ENCODE measurements at regions not wholly inside any gene's neighbourhood (a gene's known extent, or its start where the extent isn't known, plus 50 kb on each side); places are given as distances from the start of the nearest gene placed in this dataset.

DNA sequence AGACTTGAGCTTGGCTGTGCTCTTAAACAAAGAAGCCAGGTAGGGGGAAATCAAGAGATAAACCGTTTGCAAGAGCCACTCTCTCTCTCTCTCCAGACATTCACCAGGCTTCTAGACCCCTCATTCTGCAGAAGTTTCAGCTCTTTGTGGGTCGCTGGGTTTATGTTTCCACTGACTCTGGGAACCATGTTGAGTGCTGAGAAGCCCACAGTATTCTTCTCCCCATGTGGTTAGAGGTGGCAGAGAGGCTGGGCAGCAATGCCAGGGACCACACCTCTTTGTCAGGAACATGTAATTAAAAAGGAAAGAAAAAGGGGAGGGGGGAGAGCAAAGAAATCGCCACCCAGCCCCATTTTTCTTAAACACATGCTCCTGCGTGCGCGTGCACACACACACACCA lies 154.8 kb upstream of the SOX9 start:
- Histone ChIP-seq H3K4me1 (ENCODE audit: control insufficient read depth, insufficient read depth, low read length) (no peaks in the 10 kb centered on the region), H3K9me3 (ENCODE audit: control insufficient read depth, low read length) (no peaks in the 10 kb centered on the region), H3K4me3 (ENCODE audit: low read length) (no peak overlapping the region), H3K27me3 (ENCODE audit: control insufficient read depth, insufficient read depth) (no peaks in the 10 kb centered on the region), H3K27ac (ENCODE audit: low read length) (no peak overlapping the region)
- ATAC-seq (peak in 1 of 2 donors; percentile 18), DNase-seq (no peak)
- WGBS: 74% methylated on average over 6 of the region's 6 CpGs
- intact Hi-C loops (cut with DNase I): no loop called here

DNA sequence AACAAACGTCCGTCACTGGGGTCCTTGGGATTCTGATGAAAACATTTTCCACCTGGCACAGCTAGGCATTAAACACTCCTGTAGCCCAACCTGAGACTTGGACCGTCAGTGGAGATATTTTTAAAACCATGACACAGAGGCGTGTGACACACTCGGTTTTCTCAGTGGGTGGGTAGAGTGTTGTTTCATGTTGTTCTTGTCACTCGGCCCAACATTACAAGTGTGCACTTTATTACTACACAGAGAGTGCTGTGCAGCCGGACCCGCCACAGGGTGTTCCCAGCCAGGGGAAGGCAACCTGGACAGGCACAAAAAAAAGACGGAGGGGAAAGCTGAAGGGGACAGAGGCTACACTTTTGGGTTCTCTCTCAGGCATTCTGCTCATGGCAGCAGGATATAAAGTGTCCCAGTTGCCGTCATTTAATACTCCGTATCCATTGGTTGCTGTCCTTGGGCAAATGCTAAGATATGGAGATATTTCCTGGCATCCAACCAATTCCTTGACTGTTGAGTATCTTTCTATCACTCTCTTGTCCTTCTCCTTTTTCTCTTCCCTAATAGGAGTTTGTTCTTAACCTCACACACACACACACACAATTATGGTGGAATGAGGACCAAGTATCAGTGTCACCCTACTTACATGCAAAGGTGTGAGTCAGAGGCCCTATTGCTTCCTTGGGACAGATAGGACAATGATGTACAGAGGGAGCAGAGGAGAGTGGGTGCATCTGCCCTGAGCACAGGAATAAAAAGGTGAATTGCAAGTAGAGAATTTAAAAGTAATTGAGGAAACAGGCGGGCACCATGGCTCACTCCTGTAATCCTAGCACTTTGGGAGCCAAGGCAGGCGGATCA lies 154.1 kb upstream of the SOX9 start:
- ATAC-seq (peak; percentile 82 to 95), DNase-seq (peak in 2 of 3 donors; percentile 27 to 47)
- Histone ChIP-seq H3K27ac (ENCODE audit: low read length) (no peak overlapping the region), H3K9me3 (ENCODE audit: control insufficient read depth, low read length) (no peaks in the 10 kb centered on the region), H3K4me1 (ENCODE audit: control insufficient read depth, insufficient read depth, low read length) (no peaks in the 10 kb centered on the region), H3K27me3 (ENCODE audit: control insufficient read depth, insufficient read depth) (no peaks in the 10 kb centered on the region), H3K4me3 (ENCODE audit: low read length) (no peak overlapping the region)
- intact Hi-C loops (cut with DNase I): no loop called here
- WGBS: 66% methylated on average over 13 of the region's 13 CpGs

DNA sequence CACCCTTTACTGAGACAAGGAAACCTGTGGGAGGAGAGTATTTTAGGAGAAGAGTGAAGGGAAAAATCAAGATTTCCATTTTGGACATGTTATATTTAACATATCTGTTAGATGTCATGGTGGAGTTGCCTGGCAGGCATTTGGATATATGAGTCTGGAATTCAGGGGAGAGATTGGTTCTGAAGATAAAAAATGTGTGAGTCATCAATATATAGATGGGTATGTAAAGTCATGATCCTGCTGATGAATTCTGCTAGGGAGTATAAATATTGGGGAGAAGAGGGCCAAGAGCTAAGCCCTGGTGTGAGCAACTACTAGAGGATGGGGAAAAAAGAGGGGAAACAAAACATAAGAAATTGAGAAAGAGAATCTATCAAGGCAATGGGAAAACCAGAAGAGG lies 151.3 kb upstream of the SOX9 start:
- Histone ChIP-seq H3K4me3 (ENCODE audit: low read length) (no peak overlapping the region), H3K27ac (ENCODE audit: low read length) (no peak overlapping the region), H3K9me3 (ENCODE audit: control insufficient read depth, low read length) (no peaks in the 10 kb centered on the region), H3K4me1 (ENCODE audit: control insufficient read depth, insufficient read depth, low read length) (no peaks in the 10 kb centered on the region), H3K27me3 (ENCODE audit: control insufficient read depth, insufficient read depth) (no peaks in the 10 kb centered on the region)
- DNase-seq (no peak), ATAC-seq (no peak)
- intact Hi-C loops (cut with DNase I): no loop called here

- H3K4me3 ChIP-seq (ENCODE audit: low read length): no peak overlapping the region
- ATAC-seq: no peak
- no peak for DNase-seq
- WGBS: 88% methylated on average over 1 of the region's 1 CpG
- H3K27me3 ChIP-seq (ENCODE audit: control insufficient read depth, insufficient read depth): no peaks in the 10 kb centered on the region
- H3K4me1 ChIP-seq (ENCODE audit: control insufficient read depth, insufficient read depth, low read length): no peaks in the 10 kb centered on the region
- no peak overlapping the region for H3K27ac ChIP-seq (ENCODE audit: low read length)
- intact Hi-C loops (cut with DNase I): no loop called here
- H3K9me3 ChIP-seq (ENCODE audit: control insufficient read depth, low read length): no peaks in the 10 kb centered on the region
Observed at GRCh38 chr17:71970312-71970711, 150.5 kb upstream of the SOX9 start.

DNA sequence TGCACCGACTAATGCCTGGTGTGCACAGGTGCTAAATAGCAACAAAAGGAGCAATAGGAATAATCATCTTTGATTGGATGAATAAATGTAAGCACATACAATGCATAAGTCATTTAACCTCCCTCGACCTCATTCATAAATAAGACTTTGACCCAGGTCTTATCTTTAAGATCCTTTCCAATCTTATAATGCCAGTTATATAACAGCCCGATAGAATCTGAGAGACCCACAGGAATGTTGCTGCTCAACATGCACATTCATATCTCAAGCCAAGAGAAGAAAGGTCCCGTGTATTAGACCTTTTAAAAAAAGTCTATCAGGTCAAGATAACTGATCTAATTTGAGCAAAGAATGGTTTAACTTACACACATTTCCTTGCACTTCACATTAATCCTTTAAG lies 146.8 kb upstream of the SOX9 start:
- Histone ChIP-seq H3K4me1 (ENCODE audit: control insufficient read depth, insufficient read depth, low read length) (no peaks in the 10 kb centered on the region), H3K27ac (ENCODE audit: low read length) (no peak overlapping the region)
- intact Hi-C loops (cut with DNase I): no loop called here

DNA sequence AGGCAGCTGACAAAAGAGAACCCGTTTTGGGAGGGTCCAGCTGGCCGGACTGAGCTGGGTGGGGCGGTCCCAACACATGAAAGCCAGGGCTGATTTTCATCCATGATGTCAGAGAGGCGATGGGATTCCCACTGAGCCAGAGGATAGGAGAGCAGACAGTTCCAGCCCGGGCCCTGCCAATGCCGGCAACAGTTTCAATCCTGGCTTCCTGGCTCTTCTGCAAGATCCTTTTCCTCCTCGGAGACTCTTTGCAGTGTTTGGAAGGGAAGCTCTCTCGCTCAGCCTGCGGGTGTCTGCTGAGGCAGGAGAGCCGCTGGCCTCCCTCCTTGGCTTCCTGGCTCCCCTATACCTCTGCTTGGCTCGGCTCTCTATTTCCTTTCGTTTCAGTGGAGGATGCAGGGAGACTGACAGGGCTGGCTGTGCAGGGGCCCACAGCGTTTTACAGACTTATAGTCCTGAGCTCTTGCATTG lies 145.5 kb upstream of the SOX9 start:
- DNase-seq (peak; percentile 86 to 90 (median 89)), ATAC-seq (peak; percentile 93 to 96)
- intact Hi-C loops (cut with DNase I): no loop called here
- H3K4me1 ChIP-seq (ENCODE audit: control insufficient read depth, insufficient read depth, low read length): no peaks in the 10 kb centered on the region
- WGBS: 17% methylated on average over 13 of the region's 13 CpGs
- peak overlapping the region; percentile 93 for H3K27ac ChIP-seq (ENCODE audit: low read length)
- H3K4me3 ChIP-seq (ENCODE audit: low read length): peak overlapping the region; percentile 46
- H3K27me3 ChIP-seq (ENCODE audit: control insufficient read depth, insufficient read depth): no peaks in the 10 kb centered on the region
- no peaks in the 10 kb centered on the region for H3K9me3 ChIP-seq (ENCODE audit: control insufficient read depth, low read length)

More for the DNA sequence above, 146.8 kb upstream of the SOX9 start:
- Histone ChIP-seq H3K27me3 (ENCODE audit: control insufficient read depth, insufficient read depth) (no peaks in the 10 kb centered on the region), H3K9me3 (ENCODE audit: control insufficient read depth, low read length) (no peaks in the 10 kb centered on the region), H3K4me3 (ENCODE audit: low read length) (no peak overlapping the region)
- ATAC-seq (no peak), DNase-seq (no peak)
- 89% methylated on average over 4 of the region's 4 CpGs for WGBS

DNA sequence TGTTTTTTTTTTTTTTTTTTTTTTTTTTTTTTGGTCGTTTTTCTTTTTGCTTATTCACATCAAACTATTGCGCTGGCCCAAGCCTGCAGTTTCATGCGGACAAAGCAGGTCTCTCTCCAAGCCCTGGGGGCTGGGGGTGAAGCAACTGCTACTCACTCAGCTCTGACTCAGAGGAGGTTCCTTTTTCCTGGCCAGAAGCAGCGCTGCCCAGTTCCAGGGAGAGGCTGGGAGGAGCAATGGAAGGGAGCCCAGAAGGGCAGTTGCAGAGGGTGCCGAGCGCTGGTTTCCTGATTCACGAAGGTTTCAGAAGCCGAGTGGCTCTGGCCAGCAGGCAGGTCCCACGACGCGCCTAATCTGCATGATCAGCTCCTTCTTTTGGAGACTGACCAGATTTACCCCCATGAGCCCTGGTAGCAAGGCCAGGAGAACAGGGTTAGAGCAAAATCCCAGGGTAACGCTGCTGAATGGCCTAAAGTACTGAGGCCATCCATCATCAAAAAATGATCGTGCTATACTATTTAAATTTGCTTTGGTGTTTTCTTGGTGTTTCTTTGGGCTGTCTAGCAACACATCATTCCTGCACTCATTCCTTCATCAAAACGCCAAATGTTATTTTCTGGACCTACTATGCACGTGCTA lies 144.7 kb upstream of the SOX9 start:
- no peaks in the 10 kb centered on the region for H3K27me3 ChIP-seq (ENCODE audit: control insufficient read depth, insufficient read depth)
- WGBS: 34% methylated on average over 15 of the region's 15 CpGs
- DNase-seq: peak; percentile 93 to 95 (median 93)
- H3K4me1 ChIP-seq (ENCODE audit: control insufficient read depth, insufficient read depth, low read length): no peaks in the 10 kb centered on the region
- no peak overlapping the region for H3K27ac ChIP-seq (ENCODE audit: low read length)
- H3K9me3 ChIP-seq (ENCODE audit: control insufficient read depth, low read length): no peaks in the 10 kb centered on the region
- no peak overlapping the region for H3K4me3 ChIP-seq (ENCODE audit: low read length)
- ATAC-seq: peak; percentile 98 to 99
- intact Hi-C loops (cut with DNase I): no loop called here

DNA sequence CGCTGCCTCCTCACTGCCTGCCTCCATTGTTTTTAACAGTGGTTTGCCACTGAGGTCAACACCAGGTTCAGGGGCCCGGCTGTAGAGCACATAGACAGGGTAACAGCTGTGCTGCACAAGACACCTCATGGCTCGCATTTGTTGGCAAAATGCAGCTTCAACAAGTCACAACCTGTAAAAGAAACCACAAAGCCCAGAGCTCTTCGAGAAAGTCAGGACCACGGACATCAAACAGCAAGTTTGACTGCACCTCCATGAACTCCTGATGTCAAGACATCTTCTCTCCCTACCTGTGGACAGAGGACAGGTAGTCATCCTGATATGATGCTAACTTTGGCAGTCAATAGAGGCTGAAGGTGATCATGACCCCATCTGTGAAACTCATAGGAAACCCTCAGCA lies 142.4 kb upstream of the SOX9 start:
- 72% methylated on average over 5 of the region's 5 CpGs for WGBS
- H3K4me1 ChIP-seq (ENCODE audit: control insufficient read depth, insufficient read depth, low read length): no peaks in the 10 kb centered on the region
- intact Hi-C loops (cut with DNase I): no loop called here
- H3K27me3 ChIP-seq (ENCODE audit: control insufficient read depth, insufficient read depth): no peaks in the 10 kb centered on the region
- DNase-seq (no peak), ATAC-seq (no peak)
- H3K27ac ChIP-seq (ENCODE audit: low read length): no peak overlapping the region
- no peaks in the 10 kb centered on the region for H3K9me3 ChIP-seq (ENCODE audit: control insufficient read depth, low read length)
- H3K4me3 ChIP-seq (ENCODE audit: low read length): no peak overlapping the region

DNA sequence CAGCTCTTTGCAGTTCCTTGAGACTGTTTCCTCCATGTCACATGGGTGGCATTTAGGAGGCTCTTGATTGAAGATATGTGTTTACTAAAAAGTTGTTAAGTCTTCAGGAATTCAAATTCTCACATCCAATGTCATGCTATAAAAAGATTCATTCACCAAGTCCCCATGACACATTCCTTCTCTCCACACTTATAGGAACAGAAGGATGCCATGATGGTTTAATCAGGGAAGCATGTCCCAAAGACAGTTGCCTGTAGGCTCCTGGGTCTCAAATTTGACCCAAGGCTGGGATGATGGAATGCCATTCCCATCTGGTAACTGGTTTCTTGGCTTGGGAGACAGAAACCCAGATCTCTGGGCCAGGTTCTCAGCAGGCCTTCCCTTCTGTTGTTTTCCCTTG lies 140.6 kb upstream of the SOX9 start:
- H3K4me1 ChIP-seq (ENCODE audit: control insufficient read depth, insufficient read depth, low read length): no peaks in the 10 kb centered on the region
- H3K27ac ChIP-seq (ENCODE audit: low read length): no peak overlapping the region
- no peak for DNase-seq
- ATAC-seq: no peak
- no peaks in the 10 kb centered on the region for H3K9me3 ChIP-seq (ENCODE audit: control insufficient read depth, low read length)
- intact Hi-C loops (cut with DNase I): no loop called here
- H3K27me3 ChIP-seq (ENCODE audit: control insufficient read depth, insufficient read depth): no peaks in the 10 kb centered on the region
- no peak overlapping the region for H3K4me3 ChIP-seq (ENCODE audit: low read length)

DNA sequence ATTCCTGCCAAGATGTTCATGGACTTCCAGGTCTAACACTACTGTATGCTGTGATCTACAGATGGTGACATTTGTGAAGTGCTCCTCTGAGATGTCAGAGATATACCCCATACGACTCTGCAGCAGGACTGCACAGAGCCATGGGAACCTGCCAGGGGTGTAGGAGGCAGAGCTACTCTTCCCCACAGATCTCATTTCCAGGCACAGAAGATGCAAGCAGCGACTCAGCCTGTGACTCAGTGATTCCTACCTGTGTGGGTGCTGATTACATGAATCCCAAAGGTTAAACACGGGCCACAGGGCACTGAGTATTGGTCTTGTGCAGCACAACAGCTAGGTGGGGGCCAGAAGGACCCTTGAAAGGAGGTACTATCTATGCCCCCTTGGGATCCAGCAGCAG lies 137.0 kb upstream of the SOX9 start:
- WGBS: 67% methylated on average over 3 of the region's 3 CpGs
- no peaks in the 10 kb centered on the region for H3K4me1 ChIP-seq (ENCODE audit: control insufficient read depth, insufficient read depth, low read length)
- ATAC-seq (no peak), DNase-seq (no peak)
- intact Hi-C loops (cut with DNase I): no loop called here
- no peak overlapping the region for H3K4me3 ChIP-seq (ENCODE audit: low read length)
- H3K9me3 ChIP-seq (ENCODE audit: control insufficient read depth, low read length): no peaks in the 10 kb centered on the region
- H3K27me3 ChIP-seq (ENCODE audit: control insufficient read depth, insufficient read depth): no peaks in the 10 kb centered on the region
- no peak overlapping the region for H3K27ac ChIP-seq (ENCODE audit: low read length)

DNA sequence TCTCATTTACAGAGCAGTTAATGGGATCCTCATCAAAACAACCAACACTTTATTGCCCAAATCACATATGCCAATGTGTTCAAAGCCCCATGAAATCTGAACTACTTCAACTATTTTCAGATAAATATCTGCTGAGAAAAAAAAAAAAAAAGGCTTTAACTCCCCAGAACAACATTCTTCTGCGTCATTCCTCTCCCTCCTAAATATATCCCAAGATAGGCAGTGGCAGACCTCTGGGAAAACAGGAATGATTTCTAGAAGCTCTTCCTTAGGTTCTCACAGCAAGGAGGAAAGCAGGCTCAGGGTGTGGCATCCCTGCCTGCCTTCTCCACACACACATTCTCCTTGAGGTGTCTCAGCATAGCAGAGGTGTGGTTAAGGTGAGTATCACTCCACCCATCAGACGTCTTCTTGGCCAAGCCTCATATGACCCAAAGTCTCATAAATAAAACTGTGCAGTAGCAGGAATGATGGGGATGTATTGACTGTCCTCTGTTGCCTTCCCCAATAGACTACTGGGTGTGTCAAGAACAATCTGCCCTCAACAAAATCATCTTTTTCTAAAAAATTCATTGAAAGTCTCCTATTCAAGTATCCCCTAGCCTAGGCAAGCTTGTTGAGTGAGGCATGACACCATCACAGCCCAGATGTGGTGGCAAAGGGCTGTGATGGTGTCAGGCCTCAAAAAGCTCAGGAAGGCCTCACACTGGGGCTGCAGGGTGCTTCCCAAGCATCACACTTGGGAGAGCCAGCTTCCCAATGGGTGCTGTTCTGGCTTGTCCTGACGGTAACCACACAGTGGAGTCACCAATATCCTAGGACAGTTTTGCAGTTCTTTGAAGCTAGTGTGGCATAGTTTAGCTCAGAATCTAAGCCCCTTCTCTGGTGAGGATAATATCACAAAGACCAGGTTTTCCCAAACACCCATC lies 135.4 kb upstream of the SOX9 start:
- no peaks in the 10 kb centered on the region for H3K9me3 ChIP-seq (ENCODE audit: control insufficient read depth, low read length)
- ATAC-seq (peak in 1 of 2 donors; percentile 31), DNase-seq (no peak)
- WGBS: 50% methylated on average over 3 of the region's 3 CpGs
- no peak overlapping the region for H3K27ac ChIP-seq (ENCODE audit: low read length)
- H3K4me3 ChIP-seq (ENCODE audit: low read length): no peak overlapping the region
- H3K27me3 ChIP-seq (ENCODE audit: control insufficient read depth, insufficient read depth): no peaks in the 10 kb centered on the region
- no peaks in the 10 kb centered on the region for H3K4me1 ChIP-seq (ENCODE audit: control insufficient read depth, insufficient read depth, low read length)
- intact Hi-C loops (cut with DNase I): no loop called here
